ENCODE measurements at regions not wholly inside any gene's neighbourhood (a gene's known extent, or its start where the extent isn't known, plus 50 kb on each side); places are given as distances from the start of the nearest gene placed in this dataset.

- TF ChIP-seq, protein P1, sequence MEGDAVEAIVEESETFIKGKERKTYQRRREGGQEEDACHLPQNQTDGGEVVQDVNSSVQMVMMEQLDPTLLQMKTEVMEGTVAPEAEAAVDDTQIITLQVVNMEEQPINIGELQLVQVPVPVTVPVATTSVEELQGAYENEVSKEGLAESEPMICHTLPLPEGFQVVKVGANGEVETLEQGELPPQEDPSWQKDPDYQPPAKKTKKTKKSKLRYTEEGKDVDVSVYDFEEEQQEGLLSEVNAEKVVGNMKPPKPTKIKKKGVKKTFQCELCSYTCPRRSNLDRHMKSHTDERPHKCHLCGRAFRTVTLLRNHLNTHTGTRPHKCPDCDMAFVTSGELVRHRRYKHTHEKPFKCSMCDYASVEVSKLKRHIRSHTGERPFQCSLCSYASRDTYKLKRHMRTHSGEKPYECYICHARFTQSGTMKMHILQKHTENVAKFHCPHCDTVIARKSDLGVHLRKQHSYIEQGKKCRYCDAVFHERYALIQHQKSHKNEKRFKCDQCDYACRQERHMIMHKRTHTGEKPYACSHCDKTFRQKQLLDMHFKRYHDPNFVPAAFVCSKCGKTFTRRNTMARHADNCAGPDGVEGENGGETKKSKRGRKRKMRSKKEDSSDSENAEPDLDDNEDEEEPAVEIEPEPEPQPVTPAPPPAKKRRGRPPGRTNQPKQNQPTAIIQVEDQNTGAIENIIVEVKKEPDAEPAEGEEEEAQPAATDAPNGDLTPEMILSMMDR (conservative IDR thresholded peaks at IDR 0.05; ENCODE audit: low read depth, low read length) = no peak
- no peak for TF ChIP-seq SMC3 (IDR thresholded peaks at IDR 0.05; ENCODE audit: low read depth, low read length)
- TF ChIP-seq, protein P2, sequence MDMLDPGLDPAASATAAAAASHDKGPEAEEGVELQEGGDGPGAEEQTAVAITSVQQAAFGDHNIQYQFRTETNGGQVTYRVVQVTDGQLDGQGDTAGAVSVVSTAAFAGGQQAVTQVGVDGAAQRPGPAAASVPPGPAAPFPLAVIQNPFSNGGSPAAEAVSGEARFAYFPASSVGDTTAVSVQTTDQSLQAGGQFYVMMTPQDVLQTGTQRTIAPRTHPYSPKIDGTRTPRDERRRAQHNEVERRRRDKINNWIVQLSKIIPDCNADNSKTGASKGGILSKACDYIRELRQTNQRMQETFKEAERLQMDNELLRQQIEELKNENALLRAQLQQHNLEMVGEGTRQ (IDR thresholded peaks at IDR 0.05; ENCODE audit: low read depth, low read length) = no peak
- no peak for TF ChIP-seq RAD21 (IDR thresholded peaks at IDR 0.05; ENCODE audit: low read length)
These were observed 88.2 kb upstream of the BLID start for GRCh38 chr11:122204206-122204605.
